ENCODE measurements at regions not wholly inside any gene's neighbourhood (a gene's known extent, or its start where the extent isn't known, plus 50 kb on each side); places are given as distances from the start of the nearest gene placed in this dataset.

DNA sequence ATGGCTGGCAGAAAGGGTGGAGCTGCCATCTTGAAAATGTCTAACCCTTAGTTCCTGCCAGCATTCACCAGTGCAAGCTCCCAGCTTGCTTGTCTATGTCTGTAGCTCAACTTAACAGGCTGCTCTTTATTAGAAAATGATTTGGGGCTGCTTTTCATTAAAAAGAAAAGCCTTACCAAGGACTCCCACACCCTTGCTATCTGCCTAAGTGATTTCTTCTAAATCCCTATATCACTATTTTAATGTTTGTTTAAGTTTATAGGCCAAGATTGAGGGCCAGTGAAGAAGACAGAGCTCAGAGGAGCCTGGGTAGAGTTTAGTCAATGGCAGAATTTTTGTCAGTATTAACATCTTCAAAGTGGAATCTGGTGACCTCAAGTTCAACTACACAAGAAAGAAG is 336.8 kb upstream of the CHRM3 start:
- TF ChIP-seq EZH2 (IDR thresholded peaks at IDR 0.05; ENCODE audit: insufficient read depth, low read length) (no peak), CTCF (IDR thresholded peaks at IDR 0.05; ENCODE audit: insufficient read depth, low read depth, low read length) (no peak)

Data from astrocyte (in vitro differentiated cells and primary cell).